HCT116 (cell line): ENCODE measurements at regions not wholly inside any gene's neighbourhood (a gene's known extent, or its start where the extent isn't known, plus 50 kb on each side); places are given as distances from the start of the nearest gene placed in this dataset.

Source experiments
- ATAC-seq: fragments of 200-7000 bp; cut with Tn5 transposase; 2 replicates; pipeline ENCODE4 v1.9.1; 2020; ENCODE audit warnings: mild to moderate bottlenecking, moderate library complexity
- BruUV-seq: library from RNA; stranded (reverse); fragments of 400-500 nt; replicated peaks from 2 replicates; lab custom pipeline; 2021; lab: Mats Ljungman, UMichigan
- CTCF ChIA-PET: fragments of 300-600 bp; sonication (Branson Sonifier 250); formaldehyde crosslinking; loops from one replicate; lab custom pipeline; 2021; ENCODE audit warnings: antibody characterized with exemption; lab: Charles Lee
- POLR2A ChIA-PET: fragments of 300-600, 350-600 bp; sonication (Branson Sonifier 250); formaldehyde crosslinking; loops from one replicate; lab custom pipeline; 2021; ENCODE audit warnings: antibody characterized with exemption; lab: Charles Lee
- RAD21 ChIA-PET, 2 experiments: fragments of 300-600 bp; sonication (Branson Sonifier 250); formaldehyde crosslinking; loops; one replicate each; lab custom pipeline; 2023; ENCODE audit warnings: low total read pairs in 2 of 2; ENCODE audit not compliant: uncharacterized antibody in 2 of 2, unreplicated experiment in 2 of 2, low non-redundant PET in 1 of 2; lab: Charles Lee
- DNase-seq: peaks from one replicate; pipeline ENCODE4 v3.0.0-alpha.2; 2010; ENCODE audit warnings: low read depth, low spot score
- H2AFZ ChIP-seq: fragments of 200-600 bp; shearing (Covaris generic), sonication (generic); 2 replicates; pipeline ENCODE4 v1.6.1; 2017; ENCODE audit warnings: low read depth, mixed run types, mixed read lengths, antibody characterized with exemption, low read length; ENCODE audit not compliant: poor library complexity, severe bottlenecking
- H3K27ac ChIP-seq: 2 replicates; pipeline ENCODE4 v1.5.1; 2012; ENCODE audit warnings: low read depth, low read length
- H3K27me3 ChIP-seq: fragments of 200-600 bp; sonication (generic); 2 replicates; pipeline ENCODE4 v1.6.1; 2016; ENCODE audit warnings: mixed run types, low read length, mixed read lengths; ENCODE audit not compliant: insufficient read depth
- H3K36me3 ChIP-seq, 2 experiments: fragments of 200-500 bp in 1 of 2; fragments of 200-600 bp in 1 of 2; sonication (Bioruptor generic) in 1 of 2; sonication (generic) in 1 of 2; 2 replicates each; pipeline versions ENCODE4 v1.5.1 to v1.6.1; 2014 to 2016; ENCODE audit warnings: low read length in 2 of 2, inconsistent platforms in 1 of 2, mixed read lengths in 1 of 2, mixed run types in 1 of 2; ENCODE audit not compliant: insufficient read depth in 2 of 2, control insufficient read depth in 1 of 2
- H3K4me1 ChIP-seq, 2 experiments: fragments of 200-600 bp in 1 of 2; sonication (generic) in 1 of 2; 2 replicates each; pipeline versions ENCODE4 v1.5.1 to v1.6.1; 2012 to 2017; ENCODE audit warnings: low read length in 2 of 2, inconsistent platforms in 1 of 2, mild to moderate bottlenecking in 1 of 2, mixed read lengths in 1 of 2, mixed run types in 1 of 2, moderate library complexity in 1 of 2; ENCODE audit not compliant: insufficient read depth in 2 of 2, control insufficient read depth in 1 of 2
- H3K4me2 ChIP-seq: fragments of 200-600 bp; sonication (generic); 2 replicates; pipeline ENCODE4 v1.6.1; 2017; ENCODE audit warnings: mixed run types, low read length, mixed read lengths
- H3K4me3 ChIP-seq, 2 experiments: fragments of 200-600 bp in 1 of 2; sonication (generic) in 1 of 2; replicated peaks in 1 of 2; 2 replicates each; pipeline ENCODE4 v1.5.1; 2011 to 2016; ENCODE audit warnings: low read length in 2 of 2, control low read depth in 1 of 2, low read depth in 1 of 2, mild to moderate bottlenecking in 1 of 2, mixed read lengths in 1 of 2, mixed run types in 1 of 2
- H3K79me2 ChIP-seq: fragments of 200-600 bp; sonication (generic); 2 replicates; pipeline ENCODE4 v1.6.1; 2017; ENCODE audit warnings: mild to moderate bottlenecking, mixed run types, low read length, moderate library complexity, mixed read lengths; ENCODE audit not compliant: insufficient read depth
- H3K9ac ChIP-seq: fragments of 200-600 bp; sonication (generic); 2 replicates; pipeline ENCODE4 v1.6.1; 2016; ENCODE audit warnings: low read length, mixed read lengths
- H3K9me2 ChIP-seq: fragments of 200-600 bp; sonication (generic), shearing (Covaris generic); 2 replicates; pipeline ENCODE4 v1.6.1; 2017; ENCODE audit warnings: mixed run types, mild to moderate bottlenecking, moderate library complexity; ENCODE audit not compliant: insufficient read depth
- H3K9me3 ChIP-seq, 2 experiments: fragments of 200-500 bp in 1 of 2; fragments of 200-600 bp in 1 of 2; sonication (Bioruptor generic) in 1 of 2; sonication (generic) in 1 of 2; 2 replicates each; pipeline ENCODE4 v1.6.1; 2014 to 2017; ENCODE audit warnings: low read length in 2 of 2, mixed read lengths in 2 of 2, inconsistent platforms in 1 of 2, low read depth in 1 of 2, mild to moderate bottlenecking in 1 of 2, mixed run types in 1 of 2, moderate library complexity in 1 of 2; ENCODE audit not compliant: control insufficient read depth in 1 of 2, insufficient read depth in 1 of 2
- H4K20me1 ChIP-seq: fragments of 200-600 bp; sonication (generic), shearing (Covaris generic); 2 replicates; pipeline ENCODE4 v1.6.1; 2017; ENCODE audit warnings: mixed run types, mild to moderate bottlenecking, moderate library complexity; ENCODE audit not compliant: insufficient read depth
- ATF3 ChIP-seq: IDR thresholded peaks from 2 replicates; pipeline ENCODE4 v1.6.1; 2012
- CBX3 ChIP-seq: IDR thresholded peaks from 2 replicates; pipeline ENCODE4 v1.6.1; 2012; ENCODE audit warnings: low read depth
- CEBPB ChIP-seq: IDR thresholded peaks from 2 replicates; pipeline ENCODE4 v1.6.1; 2012; ENCODE audit warnings: low read depth
- EGR1 ChIP-seq: IDR thresholded peaks from 2 replicates; pipeline ENCODE4 v1.6.1; 2012; ENCODE audit warnings: low read depth
- EZH2 ChIP-seq: fragments of 200-600 bp; sonication (generic); IDR thresholded peaks from 2 replicates; pipeline ENCODE4 v1.6.1; 2017; ENCODE audit warnings: antibody characterized with exemption, mixed run types
- EZH2phosphoT487 ChIP-seq: fragments of 200-600 bp; IDR thresholded peaks from 2 replicates; pipeline ENCODE4 v1.6.1; 2018; ENCODE audit warnings: antibody characterized with exemption, borderline replicate concordance
- FOSL1 ChIP-seq: IDR thresholded peaks from 2 replicates; pipeline ENCODE4 v1.6.1; 2012; ENCODE audit warnings: low read depth
- JUND ChIP-seq: IDR thresholded peaks from 2 replicates; pipeline ENCODE4 v1.6.1; 2012
- POLR2A ChIP-seq: IDR thresholded peaks from 2 replicates; pipeline ENCODE4 v1.7.0; 2011; ENCODE audit warnings: borderline replicate concordance; ENCODE audit not compliant: insufficient read depth, insufficient read length; ENCODE audit errors: extremely low read depth
- RAD21 ChIP-seq: IDR thresholded peaks from 2 replicates; pipeline ENCODE4 v1.6.1; 2012; ENCODE audit warnings: low read depth, mild to moderate bottlenecking
- SRF ChIP-seq: IDR thresholded peaks from 2 replicates; pipeline ENCODE4 v1.6.1; 2012; ENCODE audit warnings: low read depth
- YY1 ChIP-seq: IDR thresholded peaks from 2 replicates; pipeline ENCODE4 v1.6.1; 2011; ENCODE audit warnings: low read length, low read depth, moderate library complexity, mild to moderate bottlenecking; ENCODE audit not compliant: insufficient replicate concordance; ENCODE audit errors: extremely low read depth
- ZBTB33 ChIP-seq: IDR thresholded peaks from 2 replicates; pipeline ENCODE4 v1.6.1; 2011; ENCODE audit warnings: mild to moderate bottlenecking, low read length, moderate library complexity; ENCODE audit not compliant: insufficient replicate concordance; ENCODE audit errors: extremely low read depth
- ZFX ChIP-seq: fragments of 450-650 bp; IDR thresholded peaks from 2 replicates; pipeline ENCODE4 v1.6.1; 2017
- ZNF274 ChIP-seq: fragments of 200-500 bp; sonication (Bioruptor generic); IDR thresholded peaks from 2 replicates; pipeline ENCODE4 v1.6.1; 2014; ENCODE audit warnings: mild to moderate bottlenecking, low read depth, low read length, inconsistent platforms
- intact Hi-C: fragments of 100-400 bp; cut with micrococcal nuclease; formaldehyde crosslinking; loops from 2 replicates; pipeline ENCODE4 v1.10.0; 2022

- Histone ChIP-seq H3K4me1 (no peaks in the 10 kb centered on the region), H3K9me2 (no peaks in the 10 kb centered on the region), H3K27me3 (no peaks in the 10 kb centered on the region), H3K4me2 (no peak overlapping the region), H3K79me2 (no peaks in the 10 kb centered on the region), H3K9me3 (0 out of 4 replicates have a peak, but pooled peaks cover 0 to 1% of the 10 kb centered on the region in 2 experiments), H2AFZ (no peak overlapping the region), H3K36me3 (no peaks in the 10 kb centered on the region), H3K27ac (no peak overlapping the region), H4K20me1 (no peaks in the 10 kb centered on the region), H3K4me3 (no peak overlapping the region), H3K9ac (no peak overlapping the region)
- ChIA-PET CTCF (no interaction called here), RAD21 (no interaction called here), POLR2A (no interaction called here)
- TF ChIP-seq CEBPB, result no peak
- TF ChIP-seq RAD21, result no peak
- no peak for TF ChIP-seq POLR2A
- no peak for TF ChIP-seq ATF3
- no peak for TF ChIP-seq ZBTB33
- DNase-seq (no peak), ATAC-seq (no peak)
- intact Hi-C loops, result no loop called here
- BruUV-seq, result no TSS peak
These were observed 422.4 kb downstream of the DIPK2A start for GRCh38 chr3:144394032-144394431.

- H3K9ac ChIP-seq, result no peak overlapping the region
- H3K79me2 ChIP-seq, result no peaks in the 10 kb centered on the region
- no peak for DNase-seq
- no peaks in the 10 kb centered on the region for H3K27me3 ChIP-seq
- H3K36me3 ChIP-seq, result no peaks in the 10 kb centered on the region
- no peak for ATAC-seq
- H4K20me1 ChIP-seq, result no peaks in the 10 kb centered on the region
- ChIA-PET CTCF (no interaction called here), POLR2A (no interaction called here), RAD21 (no interaction called here)
- H3K4me2 ChIP-seq, result no peak overlapping the region
- intact Hi-C loops, result no loop called here
- H3K9me2 ChIP-seq, result no peaks in the 10 kb centered on the region
- no peak overlapping the region for H3K27ac ChIP-seq
- H3K4me1 ChIP-seq, result no peaks in the 10 kb centered on the region
- no TSS peak for BruUV-seq
- H2AFZ ChIP-seq, result no peak overlapping the region
- H3K4me3 ChIP-seq, result no peak overlapping the region
- H3K9me3 ChIP-seq, result 0 out of 4 replicates have a peak, but pooled peaks cover 0 to 4% of the 10 kb centered on the region in 2 experiments
- TF ChIP-seq ZNF274 (no peak), JUND (no peak), EZH2phosphoT487 (no peak), CBX3 (no peak), ZFX (no peak), SRF (no peak), FOSL1 (no peak), CEBPB (no peak), EGR1 (no peak), YY1 (no peak), ZBTB33 (no peak), EZH2 (no peak), POLR2A (no peak)
These were observed 430.8 kb downstream of the DIPK2A start for GRCh38 chr3:144402430-144402829.
